T1000 (cell line): ENCODE measurements at regions not wholly inside any gene's neighbourhood (a gene's known extent, or its start where the extent isn't known, plus 50 kb on each side); places are given as distances from the start of the nearest gene placed in this dataset.

Experiments used
- DNase-seq: peaks from one replicate; lab custom pipeline; 2025; ENCODE audit warnings: mixed read lengths; lab: John Stamatoyannopoulos, UW

DNA sequence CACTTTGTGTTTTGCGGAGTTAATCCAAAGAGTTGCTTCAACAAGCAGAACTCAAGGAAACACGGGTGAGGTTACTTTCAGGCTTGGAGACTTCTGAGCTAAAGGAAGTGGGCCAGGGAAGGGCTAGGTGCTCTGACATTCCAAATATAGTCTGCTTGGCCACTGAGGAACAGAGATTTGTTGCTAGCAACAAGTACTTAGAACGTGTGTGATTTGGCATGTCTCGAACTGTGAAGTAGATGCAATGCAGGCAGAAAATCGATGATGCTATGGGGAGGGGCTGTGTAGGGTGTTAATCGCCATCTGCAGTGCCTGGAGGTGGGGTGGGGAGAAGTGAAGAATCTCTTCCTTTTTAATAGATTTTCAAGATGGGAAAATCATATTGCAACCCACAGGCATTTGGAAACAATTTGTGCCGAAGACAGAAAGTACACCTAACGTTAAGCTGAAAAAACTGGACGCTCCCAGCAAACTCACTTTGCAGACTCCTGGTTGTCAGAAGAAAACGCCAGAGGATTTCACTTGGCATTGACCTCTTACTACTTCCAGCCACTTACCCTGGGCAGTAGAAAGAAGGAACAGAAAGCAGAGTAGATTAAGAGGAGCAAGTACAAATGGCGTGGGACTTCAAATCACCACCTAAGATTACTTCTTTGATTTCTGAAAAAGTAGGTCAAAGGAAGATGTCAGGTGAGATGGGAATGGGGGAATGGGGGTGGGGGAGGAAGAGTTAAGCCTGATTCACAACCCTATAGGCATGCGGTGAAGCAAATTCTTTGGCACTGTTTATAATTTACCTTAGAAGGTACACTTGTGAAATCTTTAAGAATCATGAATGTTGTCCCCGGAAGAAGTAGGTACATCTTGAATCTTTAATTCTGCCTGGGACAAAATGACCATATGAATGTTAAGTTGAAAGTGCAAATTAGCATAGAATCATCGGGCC lies 314.1 kb downstream of the CD83 start:
- no peak for DNase-seq

GRCh38 chr6:14434916-14435690 lies 317.5 kb downstream of the CD83 start:
- DNase-seq = no peak

DNA sequence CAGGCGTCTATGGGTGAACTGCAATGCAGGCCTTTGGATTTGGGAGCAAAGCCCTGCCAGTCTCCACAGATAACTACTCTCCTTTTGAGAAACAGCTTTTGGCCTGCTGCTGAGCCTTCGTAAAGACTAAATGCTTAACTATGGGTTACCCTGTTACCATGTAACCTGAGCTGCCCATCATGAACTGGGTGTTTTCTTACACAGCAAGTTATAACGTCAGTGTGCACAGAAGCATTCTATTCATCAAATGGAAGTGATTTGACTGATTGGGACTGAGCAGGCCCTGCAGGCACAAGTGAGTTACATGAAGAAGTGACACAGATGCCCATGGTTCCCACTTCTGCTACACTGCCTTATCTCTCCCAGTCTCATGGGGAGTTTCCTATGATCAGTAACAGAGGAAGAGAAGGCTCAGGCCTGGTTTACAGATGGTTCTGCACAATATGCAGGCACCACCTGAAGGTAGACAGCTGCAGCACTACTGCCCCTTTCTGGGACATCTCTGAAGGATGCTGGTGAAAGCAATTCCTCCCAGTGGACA lies 319.1 kb downstream of the CD83 start:
- DNase-seq = no peak

DNA sequence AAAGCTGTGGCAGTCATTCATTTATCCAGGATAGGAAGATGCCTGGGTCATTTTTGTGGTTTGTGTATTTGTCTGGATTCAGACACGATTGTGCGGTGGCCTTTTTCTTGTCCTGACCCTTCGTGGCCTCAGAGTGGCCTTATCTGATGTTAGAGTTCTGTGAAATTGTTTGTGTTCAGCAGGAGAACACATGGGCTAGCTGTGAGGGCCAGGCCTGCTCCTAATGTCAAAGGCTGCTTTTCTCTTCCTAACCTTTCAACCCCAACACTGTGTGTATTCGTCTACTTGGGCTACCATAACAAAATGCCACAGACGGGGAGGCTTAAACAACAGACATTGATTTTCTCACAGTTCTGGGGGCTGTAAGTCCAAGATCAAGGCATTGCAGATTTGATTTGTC lies 321.8 kb downstream of the CD83 start:
- no peak for DNase-seq

- DNase-seq = no peak
These were observed 322.8 kb downstream of the CD83 start for GRCh38 chr6:14440215-14440910.

DNA sequence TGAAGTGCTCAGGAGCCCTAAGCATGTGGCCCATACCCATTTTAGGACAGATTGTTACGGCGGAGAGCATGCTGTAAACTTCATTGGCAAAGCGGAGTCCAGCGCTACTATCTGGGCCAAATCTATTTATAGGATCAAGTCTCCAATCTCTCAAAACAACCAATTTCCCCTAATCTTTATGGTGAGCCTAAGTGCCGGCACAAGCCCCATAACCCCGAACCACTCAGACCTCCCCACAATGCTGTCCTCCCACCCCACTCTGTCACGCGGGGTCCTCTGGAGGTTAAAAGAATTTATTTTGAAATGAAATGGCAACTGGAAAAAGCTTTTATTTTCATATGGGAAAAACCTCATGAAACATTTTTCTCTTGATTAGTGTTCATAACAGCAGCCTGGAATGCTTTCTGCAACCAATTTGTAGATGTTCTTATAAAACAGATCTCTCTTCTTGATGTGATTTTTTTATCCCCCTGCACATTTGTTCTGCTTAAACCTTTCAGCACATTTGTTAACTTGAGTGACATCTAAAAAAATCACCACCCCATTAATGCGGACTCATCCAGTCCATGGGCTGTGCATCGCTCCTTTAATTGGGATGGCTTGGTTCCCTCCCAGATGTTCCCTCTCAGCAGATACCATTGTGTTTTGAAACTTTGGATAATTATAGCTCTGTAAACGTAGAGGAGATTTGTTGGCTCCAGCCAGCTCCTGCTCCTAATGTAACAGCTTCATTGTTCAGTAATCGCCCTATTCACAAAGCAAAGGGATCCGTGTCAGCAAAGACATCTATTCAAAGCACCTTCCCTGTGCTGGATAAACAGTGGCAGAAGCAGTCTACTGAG lies 323.6 kb downstream of the CD83 start:
- no peak for DNase-seq

DNA sequence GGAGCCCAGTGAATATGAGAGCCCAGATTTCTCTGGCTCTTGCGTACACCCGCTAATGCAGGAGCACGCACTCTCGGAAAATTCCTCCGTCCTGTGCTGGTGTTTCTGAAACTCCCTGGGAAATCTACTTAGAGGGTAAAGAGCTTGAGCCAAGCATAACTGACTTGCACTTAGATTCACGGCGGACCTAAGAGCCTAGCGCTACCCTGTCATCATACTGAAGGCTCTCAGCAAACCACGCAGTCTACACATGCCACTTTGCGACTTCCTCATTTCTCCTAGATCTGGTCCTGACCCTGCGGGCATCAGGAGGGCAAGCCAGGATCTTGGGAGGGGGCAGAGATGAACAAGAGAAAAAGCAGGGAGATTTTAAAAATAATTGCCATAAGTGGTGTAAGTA lies 324.7 kb downstream of the CD83 start:
- no peak for DNase-seq

DNA sequence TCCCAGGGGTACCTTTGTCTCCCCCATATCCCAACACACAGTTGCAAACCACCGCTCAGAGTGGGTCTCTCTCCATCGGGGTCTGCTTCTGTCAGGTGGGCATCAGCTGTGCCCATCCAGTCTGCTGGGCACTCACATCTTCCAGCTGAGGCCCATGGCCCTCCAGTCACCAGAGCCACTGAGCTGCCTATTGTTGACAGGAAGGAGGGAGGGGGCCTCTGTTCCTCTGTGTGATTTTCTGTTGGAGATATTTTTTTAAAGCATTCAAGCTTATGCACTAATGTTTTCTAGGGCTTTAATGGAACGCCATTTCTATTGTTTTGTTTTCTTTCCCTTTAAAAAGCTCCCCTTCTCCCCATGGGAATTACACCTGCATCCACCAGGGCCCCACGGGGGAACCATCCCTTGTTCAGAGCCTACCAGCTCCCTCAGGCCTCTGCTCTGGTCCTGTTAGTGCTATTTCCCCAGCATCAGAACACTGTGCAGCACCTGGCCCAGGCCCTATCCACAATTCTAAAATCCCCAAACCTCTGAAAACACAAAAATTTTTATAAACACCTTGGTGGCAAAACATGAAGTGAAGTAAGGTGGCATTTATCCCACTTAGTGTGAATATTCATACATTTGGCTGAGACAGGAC lies 326.2 kb downstream of the CD83 start:
- no peak for DNase-seq

DNA sequence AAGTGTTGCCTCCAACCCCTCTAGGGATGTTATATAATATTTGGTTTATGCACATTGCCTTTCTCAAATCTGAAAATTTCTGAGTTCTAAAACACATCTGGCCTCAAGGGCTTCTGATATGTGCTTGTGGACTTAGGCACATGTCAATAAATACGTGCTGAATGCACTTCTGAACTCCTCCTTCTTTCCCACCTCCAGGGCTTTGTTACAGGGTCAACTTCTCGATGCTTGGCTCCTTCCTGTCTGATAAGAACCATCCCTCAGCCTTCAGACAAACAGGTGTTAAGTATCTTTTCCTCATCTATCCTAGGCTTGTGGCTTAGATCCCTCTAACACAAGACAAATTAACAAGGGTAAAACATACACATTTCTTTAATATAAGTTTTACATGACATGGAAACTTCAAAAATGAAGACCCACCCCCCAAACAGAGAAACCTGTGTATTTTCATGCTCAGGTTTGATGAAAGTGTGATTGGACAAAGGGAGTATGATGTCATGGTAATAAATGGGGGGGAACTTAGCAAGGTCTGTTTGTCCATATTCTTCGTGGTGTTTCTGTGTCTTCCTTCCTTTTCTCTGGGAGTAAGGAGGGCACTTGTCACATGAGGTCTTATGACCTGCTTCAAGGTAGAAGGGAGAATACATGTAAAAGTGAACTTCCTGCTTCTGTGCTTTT lies 326.9 kb downstream of the CD83 start:
- DNase-seq = no peak

GRCh38 chr6:14447240-14447639 lies 329.7 kb downstream of the CD83 start:
- no peak for DNase-seq

GRCh38 chr6:14448246-14448645 lies 330.7 kb downstream of the CD83 start:
- DNase-seq = no peak

DNA sequence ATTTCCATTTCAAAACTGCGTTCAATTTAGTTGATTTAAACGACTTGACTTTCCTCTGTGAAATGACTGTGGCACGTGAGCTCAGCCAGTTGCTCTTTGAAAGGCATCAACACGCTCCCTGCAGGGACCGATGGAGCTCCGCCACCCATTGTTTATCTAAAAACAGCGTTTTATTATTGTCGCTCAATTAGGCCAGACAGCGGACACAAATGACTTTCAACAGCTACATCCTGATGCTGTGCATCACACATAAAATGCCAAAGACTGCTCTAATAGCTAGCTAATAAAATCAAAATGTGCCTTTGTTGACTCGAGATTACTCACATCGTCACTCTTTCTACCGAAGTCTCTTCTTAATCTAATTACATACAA lies 332.5 kb downstream of the CD83 start:
- no peak for DNase-seq

- DNase-seq = no peak
These were observed 333.0 kb downstream of the CD83 start for GRCh38 chr6:14450578-14450977.

DNA sequence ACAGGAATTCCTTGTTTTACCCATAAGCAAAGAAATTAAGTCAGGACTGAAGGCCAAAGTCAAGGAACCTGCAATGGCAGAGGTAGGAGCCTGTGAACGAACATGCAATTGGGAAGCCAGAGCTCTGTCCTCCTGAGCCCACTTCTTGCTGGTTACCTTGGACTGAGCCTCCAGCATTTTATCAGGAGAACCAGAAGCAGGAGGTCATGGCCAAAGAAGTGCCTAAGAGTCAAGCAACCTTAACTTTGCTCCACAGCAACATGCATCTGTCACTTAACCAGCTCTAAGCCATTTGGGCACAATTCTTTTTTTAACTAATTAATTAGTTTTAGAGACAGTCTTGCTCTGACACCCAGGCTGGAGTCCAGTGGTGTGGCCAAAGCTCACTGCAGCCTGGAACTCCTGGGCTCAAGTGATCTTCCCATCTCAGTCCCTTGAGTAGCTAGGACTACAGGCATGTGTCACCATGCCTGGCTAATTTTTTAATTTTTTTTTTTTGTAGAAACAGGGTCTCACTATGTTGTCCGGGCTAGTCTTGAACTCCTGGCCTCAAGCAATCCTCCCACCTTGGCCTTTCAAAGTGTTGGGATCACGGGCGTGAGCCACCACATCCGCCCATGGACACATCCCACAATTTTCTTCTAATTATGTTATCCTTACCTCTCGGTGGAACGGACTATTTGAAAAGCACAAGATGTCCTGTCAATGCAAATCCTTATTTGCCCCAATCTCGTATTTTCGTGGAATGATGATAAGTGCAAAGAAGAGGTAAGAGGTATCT lies 334.2 kb downstream of the CD83 start:
- no peak for DNase-seq

- DNase-seq = no peak
These were observed 335.3 kb downstream of the CD83 start for GRCh38 chr6:14452567-14453527.

GRCh38 chr6:14453712-14454472 lies 336.3 kb downstream of the CD83 start:
- DNase-seq = no peak

GRCh38 chr6:14454473-14454775 lies 336.9 kb downstream of the CD83 start:
- no peak for DNase-seq

GRCh38 chr6:14455427-14455826 lies 337.9 kb downstream of the CD83 start:
- no peak for DNase-seq
